ENCODE measurements at regions not wholly inside any gene's neighbourhood (a gene's known extent, or its start where the extent isn't known, plus 50 kb on each side); places are given as distances from the start of the nearest gene placed in this dataset.

GRCh38 chr4:89177807-89178206, 66.5 kb downstream of the TIGD2 start:
- Histone ChIP-seq H3K4me1 (ENCODE audit: control insufficient read depth, insufficient read depth, low read length) (no peaks in the 10 kb centered on the region), H3K4me3 (ENCODE audit: low read depth, low read length) (no peak overlapping the region), H3K36me3 (ENCODE audit: control insufficient read depth in 2 of 2, insufficient read depth in 1 of 2, low read length in 2 of 2) (no peaks in the 10 kb centered on the region), H3K9me3 (ENCODE audit: control insufficient read depth, insufficient read depth, low read depth, low read length) (no peaks in the 10 kb centered on the region), H3K27ac (ENCODE audit: extremely low read depth, low read depth, low read length) (no peak overlapping the region)
- ChIA-PET CTCF (no interaction called here), POLR2A (no interaction called here)
- TF ChIP-seq ZNF629 (tag by site-specific recombination; IDR thresholded peaks at IDR 0.05) (no peak), WT1 (tag by site-specific recombination; IDR thresholded peaks at IDR 0.05) (no peak), ZNF610 (tag by site-specific recombination; IDR thresholded peaks at IDR 0.05; ENCODE audit: borderline replicate concordance) (no peak), ZNF416 (tag by site-specific recombination; IDR thresholded peaks at IDR 0.05) (no peak), ZNF16 (tag by site-specific recombination; IDR thresholded peaks at IDR 0.05; ENCODE audit: low read depth) (no peak), ZNF423 (tag by site-specific recombination; IDR thresholded peaks at IDR 0.05) (no peak), ZNF23 (tag by site-specific recombination; IDR thresholded peaks at IDR 0.05; ENCODE audit: borderline replicate concordance) (no peak), PRDM1 (tag by site-specific recombination; IDR thresholded peaks at IDR 0.05) (no peak), ZNF239 (tag by site-specific recombination; IDR thresholded peaks at IDR 0.05) (no peak), ZNF777 (tag by site-specific recombination; IDR thresholded peaks at IDR 0.05; ENCODE audit: borderline replicate concordance) (no peak), ZNF391 (tag by site-specific recombination; IDR thresholded peaks at IDR 0.05; ENCODE audit: borderline replicate concordance, low read depth) (no peak), ZNF184 (tag by site-specific recombination; IDR thresholded peaks at IDR 0.05) (no peak), ZBTB21 (tag by site-specific recombination; IDR thresholded peaks at IDR 0.05) (no peak), ZNF747 (tag by site-specific recombination; IDR thresholded peaks at IDR 0.05) (no peak), SETDB1 (IDR thresholded peaks at IDR 0.05; ENCODE audit: insufficient read length, low read length) (no peak), PRDM4 (tag by site-specific recombination; IDR thresholded peaks at IDR 0.05) (no peak), INSM2 (tag by site-specific recombination; IDR thresholded peaks at IDR 0.05) (no peak)
- TF ChIP-seq, protein P1, sequence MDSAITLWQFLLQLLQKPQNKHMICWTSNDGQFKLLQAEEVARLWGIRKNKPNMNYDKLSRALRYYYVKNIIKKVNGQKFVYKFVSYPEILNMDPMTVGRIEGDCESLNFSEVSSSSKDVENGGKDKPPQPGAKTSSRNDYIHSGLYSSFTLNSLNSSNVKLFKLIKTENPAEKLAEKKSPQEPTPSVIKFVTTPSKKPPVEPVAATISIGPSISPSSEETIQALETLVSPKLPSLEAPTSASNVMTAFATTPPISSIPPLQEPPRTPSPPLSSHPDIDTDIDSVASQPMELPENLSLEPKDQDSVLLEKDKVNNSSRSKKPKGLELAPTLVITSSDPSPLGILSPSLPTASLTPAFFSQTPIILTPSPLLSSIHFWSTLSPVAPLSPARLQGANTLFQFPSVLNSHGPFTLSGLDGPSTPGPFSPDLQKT (IDR thresholded peaks at IDR 0.05; ENCODE audit: borderline replicate concordance, low read depth, low read length): no peak
- TF ChIP-seq, protein P2, sequence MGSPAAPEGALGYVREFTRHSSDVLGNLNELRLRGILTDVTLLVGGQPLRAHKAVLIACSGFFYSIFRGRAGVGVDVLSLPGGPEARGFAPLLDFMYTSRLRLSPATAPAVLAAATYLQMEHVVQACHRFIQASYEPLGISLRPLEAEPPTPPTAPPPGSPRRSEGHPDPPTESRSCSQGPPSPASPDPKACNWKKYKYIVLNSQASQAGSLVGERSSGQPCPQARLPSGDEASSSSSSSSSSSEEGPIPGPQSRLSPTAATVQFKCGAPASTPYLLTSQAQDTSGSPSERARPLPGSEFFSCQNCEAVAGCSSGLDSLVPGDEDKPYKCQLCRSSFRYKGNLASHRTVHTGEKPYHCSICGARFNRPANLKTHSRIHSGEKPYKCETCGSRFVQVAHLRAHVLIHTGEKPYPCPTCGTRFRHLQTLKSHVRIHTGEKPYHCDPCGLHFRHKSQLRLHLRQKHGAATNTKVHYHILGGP (tag by site-specific recombination; IDR thresholded peaks at IDR 0.05): no peak
- TF ChIP-seq, protein P3, sequence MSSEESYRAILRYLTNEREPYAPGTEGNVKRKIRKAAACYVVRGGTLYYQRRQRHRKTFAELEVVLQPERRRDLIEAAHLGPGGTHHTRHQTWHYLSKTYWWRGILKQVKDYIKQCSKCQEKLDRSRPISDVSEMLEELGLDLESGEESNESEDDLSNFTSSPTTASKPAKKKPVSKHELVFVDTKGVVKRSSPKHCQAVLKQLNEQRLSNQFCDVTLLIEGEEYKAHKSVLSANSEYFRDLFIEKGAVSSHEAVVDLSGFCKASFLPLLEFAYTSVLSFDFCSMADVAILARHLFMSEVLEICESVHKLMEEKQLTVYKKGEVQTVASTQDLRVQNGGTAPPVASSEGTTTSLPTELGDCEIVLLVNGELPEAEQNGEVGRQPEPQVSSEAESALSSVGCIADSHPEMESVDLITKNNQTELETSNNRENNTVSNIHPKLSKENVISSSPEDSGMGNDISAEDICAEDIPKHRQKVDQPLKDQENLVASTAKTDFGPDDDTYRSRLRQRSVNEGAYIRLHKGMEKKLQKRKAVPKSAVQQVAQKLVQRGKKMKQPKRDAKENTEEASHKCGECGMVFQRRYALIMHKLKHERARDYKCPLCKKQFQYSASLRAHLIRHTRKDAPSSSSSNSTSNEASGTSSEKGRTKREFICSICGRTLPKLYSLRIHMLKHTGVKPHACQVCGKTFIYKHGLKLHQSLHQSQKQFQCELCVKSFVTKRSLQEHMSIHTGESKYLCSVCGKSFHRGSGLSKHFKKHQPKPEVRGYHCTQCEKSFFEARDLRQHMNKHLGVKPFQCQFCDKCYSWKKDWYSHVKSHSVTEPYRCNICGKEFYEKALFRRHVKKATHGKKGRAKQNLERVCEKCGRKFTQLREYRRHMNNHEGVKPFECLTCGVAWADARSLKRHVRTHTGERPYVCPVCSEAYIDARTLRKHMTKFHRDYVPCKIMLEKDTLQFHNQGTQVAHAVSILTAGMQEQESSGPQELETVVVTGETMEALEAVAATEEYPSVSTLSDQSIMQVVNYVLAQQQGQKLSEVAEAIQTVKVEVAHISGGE (tag by site-specific recombination; conservative IDR thresholded peaks at IDR 0.05; ENCODE audit: low read depth): no peak
